Neural progenitor cell (in vitro differentiated cells): ENCODE measurements at regions not wholly inside any gene's neighbourhood (a gene's known extent, or its start where the extent isn't known, plus 50 kb on each side); places are given as distances from the start of the nearest gene placed in this dataset.

ENCODE experiments used
- CTCF ChIP-seq: fragments of 200-600 bp; sonication (generic); IDR thresholded peaks from 2 replicates; pipeline ENCODE4 v1.5.1; 2017; ENCODE audit warnings: antibody characterized with exemption, mild to moderate bottlenecking
- EZH2 ChIP-seq: fragments of 200-600 bp; sonication (generic); IDR thresholded peaks from 2 replicates; pipeline ENCODE4 v1.6.1; 2017; ENCODE audit warnings: antibody characterized with exemption, mild to moderate bottlenecking, moderate library complexity
- EZH2phosphoT487 ChIP-seq: fragments of 200-600 bp; sonication (generic); IDR thresholded peaks from 2 replicates; pipeline ENCODE4 v1.6.1; 2017; ENCODE audit warnings: antibody characterized with exemption

- no peak for TF ChIP-seq CTCF
- no peak for TF ChIP-seq EZH2phosphoT487
- TF ChIP-seq EZH2 = no peak
Measured at GRCh38 chr1:222079566-222079965, 337.7 kb upstream of the DUSP10 start.
